ENCODE measurements at regions not wholly inside any gene's neighbourhood (a gene's known extent, or its start where the extent isn't known, plus 50 kb on each side); places are given as distances from the start of the nearest gene placed in this dataset.
"Not testable (repeated sequence)": the region's sequence is repeated elsewhere in the genome, so short reads cannot be mapped to it uniquely, and the experiment has no call there.

DNA sequence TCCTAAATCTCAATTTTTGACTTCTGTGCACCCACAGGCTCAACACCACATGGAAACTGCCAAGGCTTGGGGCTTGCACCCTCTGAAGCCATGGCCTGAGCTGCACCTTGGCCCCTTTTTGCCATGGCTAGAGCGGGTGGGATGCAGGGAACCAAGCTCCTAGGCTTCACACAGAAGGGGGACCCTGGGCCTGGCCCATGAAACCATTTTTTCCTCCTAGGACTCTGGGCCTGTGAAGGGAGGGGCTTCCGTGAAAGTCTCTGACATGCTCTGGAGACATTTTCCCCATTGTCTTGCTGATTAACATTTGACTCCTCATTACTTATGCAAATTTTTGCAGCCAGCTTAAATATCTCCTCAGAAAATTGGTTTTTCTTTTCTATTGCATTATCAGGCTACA, 190.9 kb downstream of the MBL2 start:
- TF ChIP-seq EZH2phosphoT487 (IDR thresholded peaks at IDR 0.05; ENCODE audit: borderline replicate concordance, low read length), result not testable (repeated sequence)
- TF ChIP-seq, protein P1, sequence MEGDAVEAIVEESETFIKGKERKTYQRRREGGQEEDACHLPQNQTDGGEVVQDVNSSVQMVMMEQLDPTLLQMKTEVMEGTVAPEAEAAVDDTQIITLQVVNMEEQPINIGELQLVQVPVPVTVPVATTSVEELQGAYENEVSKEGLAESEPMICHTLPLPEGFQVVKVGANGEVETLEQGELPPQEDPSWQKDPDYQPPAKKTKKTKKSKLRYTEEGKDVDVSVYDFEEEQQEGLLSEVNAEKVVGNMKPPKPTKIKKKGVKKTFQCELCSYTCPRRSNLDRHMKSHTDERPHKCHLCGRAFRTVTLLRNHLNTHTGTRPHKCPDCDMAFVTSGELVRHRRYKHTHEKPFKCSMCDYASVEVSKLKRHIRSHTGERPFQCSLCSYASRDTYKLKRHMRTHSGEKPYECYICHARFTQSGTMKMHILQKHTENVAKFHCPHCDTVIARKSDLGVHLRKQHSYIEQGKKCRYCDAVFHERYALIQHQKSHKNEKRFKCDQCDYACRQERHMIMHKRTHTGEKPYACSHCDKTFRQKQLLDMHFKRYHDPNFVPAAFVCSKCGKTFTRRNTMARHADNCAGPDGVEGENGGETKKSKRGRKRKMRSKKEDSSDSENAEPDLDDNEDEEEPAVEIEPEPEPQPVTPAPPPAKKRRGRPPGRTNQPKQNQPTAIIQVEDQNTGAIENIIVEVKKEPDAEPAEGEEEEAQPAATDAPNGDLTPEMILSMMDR (IDR thresholded peaks at IDR 0.05; ENCODE audit: low read depth, low read length, poor library complexity, severe bottlenecking), result not testable (repeated sequence)

Data from DOHH2 (cell line).